HCT116 (cell line): ENCODE measurements at regions not wholly inside any gene's neighbourhood (a gene's known extent, or its start where the extent isn't known, plus 50 kb on each side); places are given as distances from the start of the nearest gene placed in this dataset.

Experiments
- ATAC-seq: fragments of 200-7000 bp; cut with Tn5 transposase; 2 replicates; pipeline ENCODE4 v1.9.1; 2020; ENCODE audit warnings: mild to moderate bottlenecking, moderate library complexity
- BruUV-seq: library from RNA; stranded (reverse); fragments of 400-500 nt; replicated peaks from 2 replicates; lab custom pipeline; 2021; lab: Mats Ljungman, UMichigan
- CTCF ChIA-PET: fragments of 300-600 bp; sonication (Branson Sonifier 250); formaldehyde crosslinking; loops from one replicate; lab custom pipeline; 2021; ENCODE audit warnings: antibody characterized with exemption; lab: Charles Lee
- POLR2A ChIA-PET: fragments of 300-600, 350-600 bp; sonication (Branson Sonifier 250); formaldehyde crosslinking; loops from one replicate; lab custom pipeline; 2021; ENCODE audit warnings: antibody characterized with exemption; lab: Charles Lee
- RAD21 ChIA-PET, 2 experiments: fragments of 300-600 bp; sonication (Branson Sonifier 250); formaldehyde crosslinking; loops; one replicate each; lab custom pipeline; 2023; ENCODE audit warnings: low total read pairs in 2 of 2; ENCODE audit not compliant: uncharacterized antibody in 2 of 2, unreplicated experiment in 2 of 2, low non-redundant PET in 1 of 2; lab: Charles Lee
- DNase-seq: peaks from one replicate; pipeline ENCODE4 v3.0.0-alpha.2; 2010; ENCODE audit warnings: low read depth, low spot score
- H2AFZ ChIP-seq: fragments of 200-600 bp; shearing (Covaris generic), sonication (generic); 2 replicates; pipeline ENCODE4 v1.6.1; 2017; ENCODE audit warnings: low read depth, mixed run types, mixed read lengths, antibody characterized with exemption, low read length; ENCODE audit not compliant: poor library complexity, severe bottlenecking
- H3K27ac ChIP-seq: 2 replicates; pipeline ENCODE4 v1.5.1; 2012; ENCODE audit warnings: low read depth, low read length
- H3K27me3 ChIP-seq: fragments of 200-600 bp; sonication (generic); 2 replicates; pipeline ENCODE4 v1.6.1; 2016; ENCODE audit warnings: mixed run types, low read length, mixed read lengths; ENCODE audit not compliant: insufficient read depth
- H3K36me3 ChIP-seq, 2 experiments: fragments of 200-500 bp in 1 of 2; fragments of 200-600 bp in 1 of 2; sonication (Bioruptor generic) in 1 of 2; sonication (generic) in 1 of 2; 2 replicates each; pipeline versions ENCODE4 v1.5.1 to v1.6.1; 2014 to 2016; ENCODE audit warnings: low read length in 2 of 2, inconsistent platforms in 1 of 2, mixed read lengths in 1 of 2, mixed run types in 1 of 2; ENCODE audit not compliant: insufficient read depth in 2 of 2, control insufficient read depth in 1 of 2
- H3K4me1 ChIP-seq, 2 experiments: fragments of 200-600 bp in 1 of 2; sonication (generic) in 1 of 2; 2 replicates each; pipeline versions ENCODE4 v1.5.1 to v1.6.1; 2012 to 2017; ENCODE audit warnings: low read length in 2 of 2, inconsistent platforms in 1 of 2, mild to moderate bottlenecking in 1 of 2, mixed read lengths in 1 of 2, mixed run types in 1 of 2, moderate library complexity in 1 of 2; ENCODE audit not compliant: insufficient read depth in 2 of 2, control insufficient read depth in 1 of 2
- H3K4me2 ChIP-seq: fragments of 200-600 bp; sonication (generic); 2 replicates; pipeline ENCODE4 v1.6.1; 2017; ENCODE audit warnings: mixed run types, low read length, mixed read lengths
- H3K4me3 ChIP-seq, 2 experiments: fragments of 200-600 bp in 1 of 2; sonication (generic) in 1 of 2; replicated peaks in 1 of 2; 2 replicates each; pipeline ENCODE4 v1.5.1; 2011 to 2016; ENCODE audit warnings: low read length in 2 of 2, control low read depth in 1 of 2, low read depth in 1 of 2, mild to moderate bottlenecking in 1 of 2, mixed read lengths in 1 of 2, mixed run types in 1 of 2
- H3K79me2 ChIP-seq: fragments of 200-600 bp; sonication (generic); 2 replicates; pipeline ENCODE4 v1.6.1; 2017; ENCODE audit warnings: mild to moderate bottlenecking, mixed run types, low read length, moderate library complexity, mixed read lengths; ENCODE audit not compliant: insufficient read depth
- H3K9ac ChIP-seq: fragments of 200-600 bp; sonication (generic); 2 replicates; pipeline ENCODE4 v1.6.1; 2016; ENCODE audit warnings: low read length, mixed read lengths
- H3K9me2 ChIP-seq: fragments of 200-600 bp; sonication (generic), shearing (Covaris generic); 2 replicates; pipeline ENCODE4 v1.6.1; 2017; ENCODE audit warnings: mixed run types, mild to moderate bottlenecking, moderate library complexity; ENCODE audit not compliant: insufficient read depth
- H3K9me3 ChIP-seq, 2 experiments: fragments of 200-500 bp in 1 of 2; fragments of 200-600 bp in 1 of 2; sonication (Bioruptor generic) in 1 of 2; sonication (generic) in 1 of 2; 2 replicates each; pipeline ENCODE4 v1.6.1; 2014 to 2017; ENCODE audit warnings: low read length in 2 of 2, mixed read lengths in 2 of 2, inconsistent platforms in 1 of 2, low read depth in 1 of 2, mild to moderate bottlenecking in 1 of 2, mixed run types in 1 of 2, moderate library complexity in 1 of 2; ENCODE audit not compliant: control insufficient read depth in 1 of 2, insufficient read depth in 1 of 2
- H4K20me1 ChIP-seq: fragments of 200-600 bp; sonication (generic), shearing (Covaris generic); 2 replicates; pipeline ENCODE4 v1.6.1; 2017; ENCODE audit warnings: mixed run types, mild to moderate bottlenecking, moderate library complexity; ENCODE audit not compliant: insufficient read depth
- ATF3 ChIP-seq: IDR thresholded peaks from 2 replicates; pipeline ENCODE4 v1.6.1; 2012
- EGR1 ChIP-seq: IDR thresholded peaks from 2 replicates; pipeline ENCODE4 v1.6.1; 2012; ENCODE audit warnings: low read depth
- EZH2 ChIP-seq: fragments of 200-600 bp; sonication (generic); IDR thresholded peaks from 2 replicates; pipeline ENCODE4 v1.6.1; 2017; ENCODE audit warnings: antibody characterized with exemption, mixed run types
- EZH2phosphoT487 ChIP-seq: fragments of 200-600 bp; IDR thresholded peaks from 2 replicates; pipeline ENCODE4 v1.6.1; 2018; ENCODE audit warnings: antibody characterized with exemption, borderline replicate concordance
- JUND ChIP-seq: IDR thresholded peaks from 2 replicates; pipeline ENCODE4 v1.6.1; 2012
- POLR2AphosphoS5 ChIP-seq: IDR thresholded peaks from 2 replicates; pipeline ENCODE4 v1.6.1; 2011; ENCODE audit warnings: mild to moderate bottlenecking, low read depth, low read length, moderate library complexity
- RAD21 ChIP-seq: IDR thresholded peaks from 2 replicates; pipeline ENCODE4 v1.6.1; 2012; ENCODE audit warnings: low read depth, mild to moderate bottlenecking
- SP1 ChIP-seq: IDR thresholded peaks from 2 replicates; pipeline ENCODE4 v1.6.1; 2012; ENCODE audit warnings: low read depth
- TCF7L2 ChIP-seq: IDR thresholded peaks from 2 replicates; pipeline ENCODE4 v1.7.0; 2011; ENCODE audit warnings: borderline replicate concordance, inconsistent platforms; ENCODE audit not compliant: insufficient read depth, insufficient read length; ENCODE audit errors: extremely low read depth
- YY1 ChIP-seq: IDR thresholded peaks from 2 replicates; pipeline ENCODE4 v1.6.1; 2011; ENCODE audit warnings: low read length, low read depth, moderate library complexity, mild to moderate bottlenecking; ENCODE audit not compliant: insufficient replicate concordance; ENCODE audit errors: extremely low read depth
- ZBTB33 ChIP-seq: IDR thresholded peaks from 2 replicates; pipeline ENCODE4 v1.6.1; 2011; ENCODE audit warnings: mild to moderate bottlenecking, low read length, moderate library complexity; ENCODE audit not compliant: insufficient replicate concordance; ENCODE audit errors: extremely low read depth
- ZFX ChIP-seq: fragments of 450-650 bp; IDR thresholded peaks from 2 replicates; pipeline ENCODE4 v1.6.1; 2017
- intact Hi-C: fragments of 100-400 bp; cut with micrococcal nuclease; formaldehyde crosslinking; loops from 2 replicates; pipeline ENCODE4 v1.10.0; 2022
- TF ChIP-seq, protein P1 (sequence below): IDR thresholded peaks from 2 replicates; pipeline ENCODE4 v1.6.1; 2012; ENCODE audit warnings: low read depth
- TF ChIP-seq, protein P2 (sequence below): IDR thresholded peaks from 2 replicates; pipeline ENCODE4 v1.6.1; 2012

- RAD21 ChIA-PET = no interaction called here
- no peak for DNase-seq
- no peaks in the 10 kb centered on the region for H3K9me3 ChIP-seq
- no peak overlapping the region for H3K4me2 ChIP-seq
- H3K79me2 ChIP-seq = no peaks in the 10 kb centered on the region
- H3K9ac ChIP-seq = no peak overlapping the region
- CTCF ChIA-PET = no interaction called here
- H3K27me3 ChIP-seq = no peaks in the 10 kb centered on the region; the same call in 1 of the 2 replicates
- H3K4me3 ChIP-seq = no peak overlapping the region
- no peak overlapping the region for H2AFZ ChIP-seq
- H3K9me2 ChIP-seq = 0 out of 2 replicates have a peak, but pooled peaks cover 2% of the 10 kb centered on the region
- TF ChIP-seq EGR1 (no peak), TCF7L2 (no peak), EZH2 (no peak), POLR2AphosphoS5 (no peak), JUND (no peak)
- TF ChIP-seq, all 23 proteins: peak for 0
- BruUV-seq = no TSS peak
- H3K36me3 ChIP-seq = no peaks in the 10 kb centered on the region
- ATAC-seq = no peak
- no peak overlapping the region for H3K27ac ChIP-seq
- no peaks in the 10 kb centered on the region for H3K4me1 ChIP-seq
- intact Hi-C loops = no loop called here
- no peaks in the 10 kb centered on the region for H4K20me1 ChIP-seq
- POLR2A ChIA-PET = no interaction called here
Observed at GRCh38 chr4:84394386-84394785, 104.7 kb downstream of the NKX6-1 start.

GRCh38 chr4:84392951-84393590 is 106.0 kb downstream of the NKX6-1 start:
- RAD21 ChIA-PET = no interaction called here
- Histone ChIP-seq H3K4me1 (no peaks in the 10 kb centered on the region), H3K27ac (no peak overlapping the region), H3K27me3 (no peaks in the 10 kb centered on the region; the same call in 1 of the 2 replicates), H3K4me2 (no peak overlapping the region), H4K20me1 (no peaks in the 10 kb centered on the region), H2AFZ (no peak overlapping the region), H3K4me3 (no peak overlapping the region), H3K9me2 (no peaks in the 10 kb centered on the region), H3K36me3 (no peaks in the 10 kb centered on the region), H3K9ac (no peak overlapping the region), H3K79me2 (no peaks in the 10 kb centered on the region), H3K9me3 (no peaks in the 10 kb centered on the region)
- DNase-seq (no peak), ATAC-seq (no peak)
- CTCF ChIA-PET = no interaction called here
- intact Hi-C loops = no loop called here
- POLR2A ChIA-PET = no interaction called here
- no TSS peak for BruUV-seq
- TF ChIP-seq EZH2phosphoT487 (no peak), ZFX (no peak), SP1 (no peak), EGR1 (no peak), ZBTB33 (no peak), JUND (no peak), ATF3 (no peak), POLR2AphosphoS5 (no peak), EZH2 (no peak), RAD21 (no peak), YY1 (no peak)
- TF ChIP-seq, protein P1, sequence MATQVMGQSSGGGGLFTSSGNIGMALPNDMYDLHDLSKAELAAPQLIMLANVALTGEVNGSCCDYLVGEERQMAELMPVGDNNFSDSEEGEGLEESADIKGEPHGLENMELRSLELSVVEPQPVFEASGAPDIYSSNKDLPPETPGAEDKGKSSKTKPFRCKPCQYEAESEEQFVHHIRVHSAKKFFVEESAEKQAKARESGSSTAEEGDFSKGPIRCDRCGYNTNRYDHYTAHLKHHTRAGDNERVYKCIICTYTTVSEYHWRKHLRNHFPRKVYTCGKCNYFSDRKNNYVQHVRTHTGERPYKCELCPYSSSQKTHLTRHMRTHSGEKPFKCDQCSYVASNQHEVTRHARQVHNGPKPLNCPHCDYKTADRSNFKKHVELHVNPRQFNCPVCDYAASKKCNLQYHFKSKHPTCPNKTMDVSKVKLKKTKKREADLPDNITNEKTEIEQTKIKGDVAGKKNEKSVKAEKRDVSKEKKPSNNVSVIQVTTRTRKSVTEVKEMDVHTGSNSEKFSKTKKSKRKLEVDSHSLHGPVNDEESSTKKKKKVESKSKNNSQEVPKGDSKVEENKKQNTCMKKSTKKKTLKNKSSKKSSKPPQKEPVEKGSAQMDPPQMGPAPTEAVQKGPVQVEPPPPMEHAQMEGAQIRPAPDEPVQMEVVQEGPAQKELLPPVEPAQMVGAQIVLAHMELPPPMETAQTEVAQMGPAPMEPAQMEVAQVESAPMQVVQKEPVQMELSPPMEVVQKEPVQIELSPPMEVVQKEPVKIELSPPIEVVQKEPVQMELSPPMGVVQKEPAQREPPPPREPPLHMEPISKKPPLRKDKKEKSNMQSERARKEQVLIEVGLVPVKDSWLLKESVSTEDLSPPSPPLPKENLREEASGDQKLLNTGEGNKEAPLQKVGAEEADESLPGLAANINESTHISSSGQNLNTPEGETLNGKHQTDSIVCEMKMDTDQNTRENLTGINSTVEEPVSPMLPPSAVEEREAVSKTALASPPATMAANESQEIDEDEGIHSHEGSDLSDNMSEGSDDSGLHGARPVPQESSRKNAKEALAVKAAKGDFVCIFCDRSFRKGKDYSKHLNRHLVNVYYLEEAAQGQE = no peak
- TF ChIP-seq, protein P2, sequence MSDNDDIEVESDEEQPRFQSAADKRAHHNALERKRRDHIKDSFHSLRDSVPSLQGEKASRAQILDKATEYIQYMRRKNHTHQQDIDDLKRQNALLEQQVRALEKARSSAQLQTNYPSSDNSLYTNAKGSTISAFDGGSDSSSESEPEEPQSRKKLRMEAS = no peak
